ENCODE measurements at regions not wholly inside any gene's neighbourhood (a gene's known extent, or its start where the extent isn't known, plus 50 kb on each side); places are given as distances from the start of the nearest gene placed in this dataset.

- TF ChIP-seq EZH2 (IDR thresholded peaks at IDR 0.05; ENCODE audit: borderline replicate concordance) (no peak), CTCF (IDR thresholded peaks at IDR 0.05; ENCODE audit: poor library complexity) (no peak), EZH2phosphoT487 (IDR thresholded peaks at IDR 0.05; ENCODE audit: low read depth, severe bottlenecking, unreplicated experiment) (no peak)
These were observed 518.5 kb downstream of the TENT5A start for GRCh38 chr6:81233990-81234389.

Measured in hepatocyte (in vitro differentiated cells).